ENCODE measurements at regions not wholly inside any gene's neighbourhood (a gene's known extent, or its start where the extent isn't known, plus 50 kb on each side); places are given as distances from the start of the nearest gene placed in this dataset.

DNA sequence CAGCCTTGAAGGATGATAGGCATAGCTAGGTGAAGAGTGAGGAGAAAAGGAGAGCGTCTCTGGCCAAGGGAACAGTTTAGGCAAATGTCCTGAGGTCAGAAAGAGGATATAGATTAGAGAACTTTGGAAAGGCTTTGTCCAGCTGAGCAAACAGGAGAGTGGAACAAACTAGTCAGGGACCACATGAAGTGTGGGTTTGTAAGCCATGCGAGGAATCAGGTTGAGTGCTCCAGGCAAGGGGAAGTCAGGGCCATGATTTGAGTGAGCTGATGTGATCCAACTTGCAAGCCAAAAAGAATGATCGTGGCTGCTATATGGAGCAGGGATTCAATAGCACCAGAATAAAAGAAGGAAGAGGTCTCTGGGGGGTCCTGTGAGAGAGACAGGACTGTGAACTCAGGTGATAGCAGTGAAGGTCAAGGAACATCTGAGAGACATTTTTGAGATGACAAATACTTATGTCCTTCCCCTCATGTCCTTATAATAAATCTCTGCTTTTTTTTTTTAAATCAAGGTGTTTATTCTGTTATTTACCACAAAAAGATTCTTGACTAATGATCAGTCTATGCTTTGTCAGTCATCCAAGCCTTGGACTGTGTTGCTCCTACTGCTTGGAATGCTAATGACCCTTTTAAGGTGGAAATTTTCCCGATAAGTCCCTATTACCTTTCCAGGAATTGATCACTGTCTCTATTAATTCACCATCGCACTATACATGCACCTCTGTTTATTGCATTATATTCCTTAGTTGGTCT lies 472.6 kb downstream of the TXNL1 start:
- peak; percentile 5 to 30 (median 16) for ATAC-seq
- no peaks in the 10 kb centered on the region for H3K9me3 ChIP-seq
- TF ChIP-seq, protein P1, sequence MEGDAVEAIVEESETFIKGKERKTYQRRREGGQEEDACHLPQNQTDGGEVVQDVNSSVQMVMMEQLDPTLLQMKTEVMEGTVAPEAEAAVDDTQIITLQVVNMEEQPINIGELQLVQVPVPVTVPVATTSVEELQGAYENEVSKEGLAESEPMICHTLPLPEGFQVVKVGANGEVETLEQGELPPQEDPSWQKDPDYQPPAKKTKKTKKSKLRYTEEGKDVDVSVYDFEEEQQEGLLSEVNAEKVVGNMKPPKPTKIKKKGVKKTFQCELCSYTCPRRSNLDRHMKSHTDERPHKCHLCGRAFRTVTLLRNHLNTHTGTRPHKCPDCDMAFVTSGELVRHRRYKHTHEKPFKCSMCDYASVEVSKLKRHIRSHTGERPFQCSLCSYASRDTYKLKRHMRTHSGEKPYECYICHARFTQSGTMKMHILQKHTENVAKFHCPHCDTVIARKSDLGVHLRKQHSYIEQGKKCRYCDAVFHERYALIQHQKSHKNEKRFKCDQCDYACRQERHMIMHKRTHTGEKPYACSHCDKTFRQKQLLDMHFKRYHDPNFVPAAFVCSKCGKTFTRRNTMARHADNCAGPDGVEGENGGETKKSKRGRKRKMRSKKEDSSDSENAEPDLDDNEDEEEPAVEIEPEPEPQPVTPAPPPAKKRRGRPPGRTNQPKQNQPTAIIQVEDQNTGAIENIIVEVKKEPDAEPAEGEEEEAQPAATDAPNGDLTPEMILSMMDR (IDR thresholded peaks at IDR 0.05), result no peak
- H3K4me1 ChIP-seq, result peaks cover 50 to 59% (median 51%) of the 10 kb centered on the region in 3 donors
- H3K36me3 ChIP-seq, result no peaks in the 10 kb centered on the region
- 49 to 58% methylated on average over 5 of the region's 5 CpGs for WGBS, 2 donors
- DNase-seq, result peak in 3 of 6 donors; percentile 24 to 51 (median 46)
- H3K4me3 ChIP-seq, result no peak overlapping the region
- no peak for FAIRE-seq
- intact Hi-C loops (cut with DNase I), result no loop called here
- H3K27ac ChIP-seq, result peak overlapping the region in 3 of 4 donors; percentile 53 to 72 (median 66)
- no peaks in the 10 kb centered on the region for H3K27me3 ChIP-seq

DNA sequence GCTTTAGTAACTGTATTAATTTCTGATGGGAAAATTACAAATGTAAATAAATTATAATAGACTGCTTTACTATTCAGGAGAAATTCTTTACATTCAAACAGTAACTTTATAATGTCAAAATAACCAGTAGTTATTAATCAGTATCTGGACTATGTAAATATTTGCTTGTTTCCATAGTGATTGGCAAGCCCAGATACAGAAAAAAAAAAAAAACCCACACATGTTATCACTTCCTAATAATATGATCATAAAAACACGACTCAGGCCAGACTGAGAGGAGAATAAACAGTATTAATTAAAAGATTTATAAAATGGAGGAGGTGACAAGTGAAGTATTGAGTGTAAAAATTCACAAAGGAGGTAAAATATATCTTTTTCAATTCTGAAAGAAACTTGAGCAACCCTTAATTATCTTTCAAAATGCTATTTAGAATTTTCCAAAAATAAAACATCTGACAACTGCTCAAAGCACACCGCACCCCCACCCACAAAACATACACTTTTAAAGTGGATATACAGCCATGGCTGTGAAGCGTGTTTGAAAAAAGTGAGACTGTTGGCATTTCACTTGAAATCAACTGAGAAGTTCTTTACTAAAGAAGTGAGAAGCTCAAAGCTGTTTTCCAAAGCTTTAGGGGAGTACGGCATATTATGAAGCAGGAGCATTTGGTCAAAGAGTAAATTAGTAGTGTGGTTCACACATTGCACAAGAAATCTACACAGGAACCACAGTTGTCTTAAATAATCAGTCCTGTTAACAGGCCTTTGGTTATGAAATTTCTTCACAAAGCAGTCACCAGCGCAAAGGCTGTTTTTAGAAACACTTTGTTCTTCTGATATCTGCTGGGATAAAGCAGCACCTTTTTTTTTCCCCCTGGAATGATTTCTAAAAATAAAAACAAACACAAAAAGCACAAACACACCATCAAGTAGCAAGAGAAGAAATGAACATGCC lies 475.8 kb downstream of the TXNL1 start:
- peak; percentile 95 for FAIRE-seq
- intact Hi-C loops (cut with DNase I), result no loop called here
- peak overlapping the region; percentile 68 to 86 (median 80) for H3K27ac ChIP-seq
- no peak overlapping the region for H3K4me3 ChIP-seq
- no peaks in the 10 kb centered on the region for H3K9me3 ChIP-seq
- 25 to 39% methylated on average over 5 of the region's 5 CpGs for WGBS, 2 donors
- ATAC-seq, result peak; percentile 76 to 86 (median 84)
- H3K27me3 ChIP-seq, result no peaks in the 10 kb centered on the region
- peak in 1 of 6 donors; percentile 32 for DNase-seq
- TF ChIP-seq, protein P1 (IDR thresholded peaks at IDR 0.05), result no peak
- peaks cover 39 to 49% (median 49%) of the 10 kb centered on the region in 3 donors for H3K4me1 ChIP-seq
- no peaks in the 10 kb centered on the region for H3K36me3 ChIP-seq

DNA sequence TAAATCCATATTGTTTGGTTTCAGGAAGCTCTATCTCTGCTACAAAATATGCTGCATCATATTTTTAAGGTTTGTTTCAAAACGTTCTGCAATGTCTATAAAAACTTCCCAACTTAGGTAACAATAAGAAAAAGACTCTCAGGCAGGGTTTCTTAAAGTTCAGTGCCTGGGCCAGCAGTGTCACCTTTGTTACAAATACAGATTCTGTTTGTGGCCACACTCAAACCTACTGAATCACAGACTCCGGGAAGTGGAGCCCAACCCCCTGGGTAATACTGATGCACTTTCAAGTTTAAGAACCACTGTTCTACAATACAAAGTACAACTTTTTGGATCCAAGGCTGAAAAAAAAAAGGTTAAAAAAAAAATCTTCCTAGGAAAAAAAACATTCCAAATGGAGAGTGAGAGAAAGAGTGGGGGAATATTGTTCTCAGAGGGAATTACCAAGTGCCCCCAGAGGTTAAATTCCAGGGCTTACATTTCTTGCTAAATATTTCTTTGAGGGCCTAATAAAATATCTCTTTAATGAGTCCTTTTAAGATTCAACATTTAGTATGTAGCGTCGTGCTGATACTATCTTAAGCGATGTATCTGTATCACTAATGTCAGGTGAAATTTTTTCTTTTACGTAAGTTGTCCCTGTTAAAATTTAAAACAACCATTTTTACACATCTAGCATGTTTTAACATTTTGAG lies 476.7 kb downstream of the TXNL1 start:
- peaks cover 30 to 40% (median 40%) of the 10 kb centered on the region in 3 donors for H3K4me1 ChIP-seq
- H3K36me3 ChIP-seq, result no peaks in the 10 kb centered on the region
- ATAC-seq, result peak; percentile 37 to 83 (median 54)
- TF ChIP-seq, protein P1 (IDR thresholded peaks at IDR 0.05), result no peak
- no peaks in the 10 kb centered on the region for H3K27me3 ChIP-seq
- intact Hi-C loops (cut with DNase I), result no loop called here
- 28 to 31% methylated on average over 6 of the region's 6 CpGs for WGBS, 2 donors
- no peak overlapping the region for H3K4me3 ChIP-seq
- no peaks in the 10 kb centered on the region for H3K9me3 ChIP-seq
- DNase-seq, result peak in 2 of 6 donors; percentile 21 to 26
- H3K27ac ChIP-seq, result peak overlapping the region; percentile 68 to 86 (median 80)
- FAIRE-seq, result peak; percentile 29

DNA sequence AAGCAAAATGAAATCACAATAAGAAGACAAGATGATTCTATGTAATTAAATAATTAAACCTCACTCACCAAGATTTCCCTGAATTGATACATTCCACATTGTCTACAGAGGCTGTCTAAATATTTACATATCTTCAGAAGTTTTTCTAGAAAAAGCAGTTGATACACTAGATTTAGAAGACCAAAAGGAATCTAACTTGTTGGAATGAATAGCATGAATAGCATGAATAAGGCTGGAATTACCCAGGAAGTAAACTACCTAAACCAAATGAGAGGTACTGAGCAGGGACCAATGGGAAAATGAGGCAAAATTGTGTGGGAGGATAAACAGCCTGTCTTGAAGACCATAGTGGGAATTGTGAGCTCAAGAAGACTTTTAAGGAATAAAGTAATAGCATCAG lies 479.7 kb downstream of the TXNL1 start:
- FAIRE-seq (no peak), DNase-seq (no peak), ATAC-seq (no peak)
- Histone ChIP-seq H3K4me3 (no peak overlapping the region), H3K4me1 (peaks cover 19 to 28% (median 22%) of the 10 kb centered on the region in 3 donors), H3K27ac (no peak overlapping the region), H3K9me3 (no peaks in the 10 kb centered on the region), H3K36me3 (no peaks in the 10 kb centered on the region), H3K27me3 (no peaks in the 10 kb centered on the region)
- intact Hi-C loops (cut with DNase I), result no loop called here
- TF ChIP-seq, protein P1 (IDR thresholded peaks at IDR 0.05), result no peak

All from pancreas (tissue), 10 donors.